ENCODE measurements at regions not wholly inside any gene's neighbourhood (a gene's known extent, or its start where the extent isn't known, plus 50 kb on each side); places are given as distances from the start of the nearest gene placed in this dataset.

GRCh38 chr14:104396682-104397470 lies 182.7 kb upstream of the C14orf180 start:
- FAIRE-seq: no peak
- TF ChIP-seq ZC3H11A (IDR thresholded peaks at IDR 0.05) (no peak), POLR2AphosphoS2 (conservative IDR thresholded peaks at IDR 0.05; ENCODE audit: low read length) (no peak), NFE2L2 (conservative IDR thresholded peaks at IDR 0.05; ENCODE audit: low read length) (no peak)
- no peak overlapping the region for H3K27ac ChIP-seq
- H3K4me3 ChIP-seq: no peak overlapping the region
- WGBS (ENCODE audit: missing lambda C conversion rate): 67% methylated on average over 17 of the region's 17 CpGs
- ChIA-PET POLR2A (no interaction called here), CTCF (interaction anchor here (0.6 to 2.1 kb wide), 2 partner anchors 11 to 64 kb away, joined by 4 to 5 read pairs; no protein-coding TSS in a partner anchor)
- H3K4me2 ChIP-seq: no peak overlapping the region
- DNase-seq (ENCODE audit: low read depth in 1 of 2, low spot score in 1 of 2): no peak
- peaks cover 22% of the 10 kb centered on the region for H3K9me3 ChIP-seq
- no peak for ATAC-seq
- no peaks in the 10 kb centered on the region for H3K4me1 ChIP-seq

GRCh38 chr14:104397956-104398355 lies 181.6 kb upstream of the C14orf180 start:
- POLR2A ChIA-PET: no interaction called here
- H3K4me1 ChIP-seq: no peaks in the 10 kb centered on the region
- no peak overlapping the region for H3K27ac ChIP-seq
- no peak overlapping the region for H3K4me2 ChIP-seq
- peaks cover 22% of the 10 kb centered on the region for H3K9me3 ChIP-seq
- CTCF ChIA-PET: interaction anchor here (1.8 kb wide), 1 partner anchor 166 kb away, joined by 4 read pairs; no protein-coding TSS in a partner anchor
- FAIRE-seq (no peak), DNase-seq (ENCODE audit: low read depth in 1 of 2, low spot score in 1 of 2) (peak in 1 of 2 experiments; percentile 12), ATAC-seq (no peak)
- no peak overlapping the region for H3K4me3 ChIP-seq
- WGBS (ENCODE audit: missing lambda C conversion rate): 94% methylated on average over 2 of the region's 2 CpGs
- TF ChIP-seq BCL3 (IDR thresholded peaks at IDR 0.05): no peak
- no peak for TF ChIP-seq RARB (CRISPR knock-in tag; IDR thresholded peaks at IDR 0.05)
- no peak for TF ChIP-seq E2F6 (IDR thresholded peaks at IDR 0.05; ENCODE audit: borderline replicate concordance, low read depth)

- peaks cover 22% of the 10 kb centered on the region for H3K9me3 ChIP-seq
- ChIA-PET POLR2A (no interaction called here), CTCF (interaction anchor here (1.8 kb wide), 1 partner anchor 165 kb away, joined by 4 read pairs; no protein-coding TSS in a partner anchor)
- no peak for FAIRE-seq
- H3K4me1 ChIP-seq: no peaks in the 10 kb centered on the region
- WGBS (ENCODE audit: missing lambda C conversion rate): 64% methylated on average over 7 of the region's 7 CpGs
- H3K4me2 ChIP-seq: no peak overlapping the region
- ATAC-seq: no peak
- H3K27ac ChIP-seq: no peak overlapping the region
- H3K4me3 ChIP-seq: no peak overlapping the region
- TF ChIP-seq HES2 (IDR thresholded peaks at IDR 0.05) (no peak), EHMT2 (IDR thresholded peaks at IDR 0.05; ENCODE audit: low read depth) (no peak), ATOH8 (CRISPR knock-in tag; IDR thresholded peaks at IDR 0.05; ENCODE audit: low read depth) (no peak), KDM5A (IDR thresholded peaks at IDR 0.05) (no peak)
- no peak for DNase-seq (ENCODE audit: low read depth in 1 of 2, low spot score in 1 of 2)
These were observed 180.9 kb upstream of the C14orf180 start for GRCh38 chr14:104398656-104399055.

GRCh38 chr14:104399432-104400155 lies 180.0 kb upstream of the C14orf180 start:
- no peaks in the 10 kb centered on the region for H3K4me1 ChIP-seq
- TF ChIP-seq TP53 (CRISPR knock-in tag; IDR thresholded peaks at IDR 0.05) (no peak), HOXA7 (CRISPR knock-in tag; IDR thresholded peaks at IDR 0.05) (no peak), RCOR1 (IDR thresholded peaks at IDR 0.05; ENCODE audit: low read depth, low read length) (no peak), RNF2 (IDR thresholded peaks at IDR 0.05; ENCODE audit: borderline replicate concordance, low read depth) (no peak), TFCP2L1 (CRISPR knock-in tag; IDR thresholded peaks at IDR 0.05) (no peak), E2F6 (IDR thresholded peaks at IDR 0.05; ENCODE audit: borderline replicate concordance, low read depth) (no peak), FOSB (CRISPR knock-in tag; IDR thresholded peaks at IDR 0.05) (no peak), PHF8 (IDR thresholded peaks at IDR 0.05; ENCODE audit: borderline replicate concordance, low read depth) (no peak), MAZ (IDR thresholded peaks at IDR 0.05; ENCODE audit: borderline replicate concordance, low read depth, low read length) (no peak), POLR2AphosphoS2 (conservative IDR thresholded peaks at IDR 0.05; ENCODE audit: low read length) (no peak), ZC3H11A (IDR thresholded peaks at IDR 0.05) (no peak), HOXB5 (CRISPR knock-in tag; IDR thresholded peaks at IDR 0.05) (no peak), EP300 (IDR thresholded peaks at IDR 0.05) (no peak), HOXB13 (CRISPR knock-in tag; IDR thresholded peaks at IDR 0.05; ENCODE audit: low read depth) (no peak)
- H3K27ac ChIP-seq: no peak overlapping the region
- CTCF ChIA-PET: interaction anchor here (0.7 to 1.8 kb wide), 2 partner anchors 32 to 164 kb away, joined by 3 to 4 read pairs; no protein-coding TSS in a partner anchor
- H3K4me3 ChIP-seq: no peak overlapping the region
- 24% methylated on average over 10 of the region's 10 CpGs for WGBS (ENCODE audit: missing lambda C conversion rate)
- ATAC-seq (no peak), FAIRE-seq (no peak), DNase-seq (ENCODE audit: low read depth in 1 of 2, low spot score in 1 of 2) (no peak)
- POLR2A ChIA-PET: no interaction called here
- H3K9me3 ChIP-seq: peaks cover 22% of the 10 kb centered on the region
- no peak overlapping the region for H3K4me2 ChIP-seq

Measured in A549 (cell line).